Glutamatergic neuron (in vitro differentiated cells): ENCODE measurements at regions not wholly inside any gene's neighbourhood (a gene's known extent, or its start where the extent isn't known, plus 50 kb on each side); places are given as distances from the start of the nearest gene placed in this dataset.

Source experiments
- DNase-seq: peaks from one replicate; pipeline ENCODE4 v3.0.0; 2022
- H3K27ac Mint-ChIP-seq: one replicate; pipeline ENCODE4 v1.8.0; 2020; ENCODE audit warnings: mild to moderate bottlenecking, mixed read lengths, inconsistent platforms; ENCODE audit not compliant: unreplicated experiment
- H3K27me3 Mint-ChIP-seq: one replicate; pipeline ENCODE4 v1.8.0; 2020; ENCODE audit warnings: mild to moderate bottlenecking, moderate library complexity, mixed read lengths, inconsistent platforms; ENCODE audit not compliant: unreplicated experiment
- H3K36me3 Mint-ChIP-seq: one replicate; pipeline ENCODE4 v1.8.0; 2020; ENCODE audit warnings: mild to moderate bottlenecking, mixed read lengths, inconsistent platforms; ENCODE audit not compliant: unreplicated experiment
- H3K4me1 Mint-ChIP-seq: one replicate; pipeline ENCODE4 v1.8.0; 2020; ENCODE audit warnings: mild to moderate bottlenecking, low read depth, mixed read lengths, inconsistent platforms; ENCODE audit not compliant: unreplicated experiment
- H3K4me3 Mint-ChIP-seq: one replicate; pipeline ENCODE4 v1.8.0; 2020; ENCODE audit warnings: mild to moderate bottlenecking, mixed read lengths, inconsistent platforms; ENCODE audit not compliant: unreplicated experiment
- H3K9me3 Mint-ChIP-seq: one replicate; pipeline ENCODE4 v1.8.0; 2020; ENCODE audit warnings: mild to moderate bottlenecking, moderate library complexity, mixed read lengths, inconsistent platforms; ENCODE audit not compliant: unreplicated experiment
- TF ChIP-seq, protein P1 (sequence below): fragments of 200-600 bp; sonication (generic); IDR thresholded peaks from one replicate; pipeline ENCODE4 v1.5.0; 2021; ENCODE audit not compliant: partially characterized antibody, unreplicated experiment

DNA sequence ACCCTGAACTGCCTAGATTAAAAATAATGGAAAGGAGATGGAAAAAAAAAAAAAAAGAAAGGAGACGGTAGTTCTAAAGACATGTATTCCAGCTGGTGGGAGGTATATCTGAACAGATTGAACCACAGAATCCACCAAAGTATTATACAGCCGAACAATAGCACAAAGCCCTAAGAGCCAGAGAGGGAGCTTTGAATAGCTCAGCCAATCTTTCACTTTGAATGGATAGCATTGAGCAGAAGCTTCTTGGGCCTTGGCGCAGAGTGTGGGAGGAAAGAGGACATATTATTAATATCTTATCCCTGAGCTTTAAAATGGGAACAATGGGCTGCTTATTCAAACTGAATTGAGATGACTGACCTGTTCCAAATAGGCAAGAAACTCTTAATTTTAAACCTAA lies 147.8 kb upstream of the PAQR3 start:
- peaks cover 2% of the 10 kb centered on the region for H3K9me3 Mint-ChIP-seq
- no peak overlapping the region for H3K4me3 Mint-ChIP-seq
- no peak overlapping the region for H3K27ac Mint-ChIP-seq
- H3K4me1 Mint-ChIP-seq = peaks cover 5% of the 10 kb centered on the region
- TF ChIP-seq, protein P1, sequence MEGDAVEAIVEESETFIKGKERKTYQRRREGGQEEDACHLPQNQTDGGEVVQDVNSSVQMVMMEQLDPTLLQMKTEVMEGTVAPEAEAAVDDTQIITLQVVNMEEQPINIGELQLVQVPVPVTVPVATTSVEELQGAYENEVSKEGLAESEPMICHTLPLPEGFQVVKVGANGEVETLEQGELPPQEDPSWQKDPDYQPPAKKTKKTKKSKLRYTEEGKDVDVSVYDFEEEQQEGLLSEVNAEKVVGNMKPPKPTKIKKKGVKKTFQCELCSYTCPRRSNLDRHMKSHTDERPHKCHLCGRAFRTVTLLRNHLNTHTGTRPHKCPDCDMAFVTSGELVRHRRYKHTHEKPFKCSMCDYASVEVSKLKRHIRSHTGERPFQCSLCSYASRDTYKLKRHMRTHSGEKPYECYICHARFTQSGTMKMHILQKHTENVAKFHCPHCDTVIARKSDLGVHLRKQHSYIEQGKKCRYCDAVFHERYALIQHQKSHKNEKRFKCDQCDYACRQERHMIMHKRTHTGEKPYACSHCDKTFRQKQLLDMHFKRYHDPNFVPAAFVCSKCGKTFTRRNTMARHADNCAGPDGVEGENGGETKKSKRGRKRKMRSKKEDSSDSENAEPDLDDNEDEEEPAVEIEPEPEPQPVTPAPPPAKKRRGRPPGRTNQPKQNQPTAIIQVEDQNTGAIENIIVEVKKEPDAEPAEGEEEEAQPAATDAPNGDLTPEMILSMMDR = no peak
- peaks cover 7% of the 10 kb centered on the region for H3K36me3 Mint-ChIP-seq
- no peaks in the 10 kb centered on the region for H3K27me3 Mint-ChIP-seq
- no peak for DNase-seq

DNA sequence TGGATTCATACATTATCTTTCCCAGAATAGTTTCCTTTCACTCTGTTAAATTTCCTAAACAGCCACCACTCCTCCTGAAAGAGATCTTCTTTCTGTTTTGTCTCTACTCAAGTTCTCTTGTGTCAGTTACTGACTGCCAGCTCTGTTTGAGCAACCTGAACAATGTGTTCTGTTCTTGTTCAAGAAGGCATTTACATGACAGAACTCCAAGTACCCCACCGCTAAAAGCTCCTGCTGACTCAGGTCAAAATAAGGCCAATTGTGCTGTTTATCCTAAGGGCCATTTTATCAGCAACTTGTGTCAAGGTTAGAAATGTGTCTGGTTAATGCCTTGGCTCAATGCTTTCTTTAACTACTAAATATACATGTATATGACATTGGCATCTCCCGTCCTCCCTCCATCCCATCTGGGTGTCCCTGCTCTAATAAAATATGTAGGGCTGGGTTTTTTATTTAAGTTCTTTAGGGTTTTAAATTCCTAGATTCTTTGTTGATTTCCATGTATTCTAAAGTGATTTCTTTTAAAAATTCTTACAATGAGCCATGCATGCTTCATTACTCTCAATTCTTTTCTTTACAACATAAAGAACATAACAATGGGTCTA lies 144.3 kb upstream of the PAQR3 start:
- H3K4me3 Mint-ChIP-seq = no peak overlapping the region
- peaks cover 10% of the 10 kb centered on the region for H3K36me3 Mint-ChIP-seq
- H3K4me1 Mint-ChIP-seq = peaks cover 5% of the 10 kb centered on the region
- no peak overlapping the region for H3K27ac Mint-ChIP-seq
- no peak for DNase-seq
- no peaks in the 10 kb centered on the region for H3K27me3 Mint-ChIP-seq
- TF ChIP-seq, protein P1 = no peak
- peaks cover 2% of the 10 kb centered on the region for H3K9me3 Mint-ChIP-seq

DNA sequence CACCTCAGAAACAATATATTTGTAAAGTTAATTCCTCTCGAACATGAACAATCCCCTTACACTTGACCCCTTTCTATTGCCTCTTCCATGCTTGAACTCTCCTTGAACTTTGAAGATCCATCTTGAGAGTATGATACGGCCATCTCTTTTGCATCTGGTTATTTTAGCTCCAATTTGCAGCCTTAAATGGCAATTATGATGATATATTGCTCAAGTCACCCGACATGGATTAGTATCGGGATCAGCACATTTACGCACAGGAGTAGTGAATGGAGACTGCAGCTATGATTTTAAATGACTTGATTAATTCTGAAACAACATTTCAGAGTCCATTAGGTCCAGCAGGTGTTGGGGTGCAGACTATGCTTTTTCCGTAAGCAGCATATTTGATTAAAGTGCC lies 143.8 kb upstream of the PAQR3 start:
- no peak overlapping the region for H3K4me3 Mint-ChIP-seq
- TF ChIP-seq, protein P1 = no peak
- H3K36me3 Mint-ChIP-seq = peaks cover 10% of the 10 kb centered on the region
- peaks cover 2% of the 10 kb centered on the region for H3K9me3 Mint-ChIP-seq
- DNase-seq = no peak
- no peak overlapping the region for H3K27ac Mint-ChIP-seq
- no peaks in the 10 kb centered on the region for H3K27me3 Mint-ChIP-seq
- H3K4me1 Mint-ChIP-seq = peaks cover 5% of the 10 kb centered on the region

DNA sequence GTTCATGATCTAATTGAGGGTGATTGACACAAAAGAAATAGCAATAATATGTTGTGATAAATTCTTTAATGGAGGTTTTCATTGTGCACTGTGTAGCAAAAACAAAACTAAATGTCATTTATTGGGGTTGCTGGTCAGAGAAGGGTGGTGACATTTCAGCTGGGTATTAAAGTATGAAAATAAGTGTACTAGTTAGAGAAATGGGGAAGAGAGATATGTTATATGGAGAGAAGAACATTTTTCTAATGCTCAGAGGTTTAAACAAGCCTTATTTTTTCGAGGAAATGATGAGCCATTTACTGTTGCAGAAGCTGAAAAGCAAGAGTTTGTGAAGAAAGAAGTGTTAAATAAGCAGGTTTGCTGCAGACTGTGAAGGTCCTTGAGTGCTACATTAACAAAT lies 142.7 kb upstream of the PAQR3 start:
- Mint-ChIP-seq H3K4me3 (no peak overlapping the region), H3K27ac (no peak overlapping the region), H3K9me3 (peaks cover 2% of the 10 kb centered on the region), H3K4me1 (peaks cover 2% of the 10 kb centered on the region), H3K36me3 (peaks cover 10% of the 10 kb centered on the region), H3K27me3 (no peaks in the 10 kb centered on the region)
- TF ChIP-seq, protein P1 = no peak
- DNase-seq = no peak

DNA sequence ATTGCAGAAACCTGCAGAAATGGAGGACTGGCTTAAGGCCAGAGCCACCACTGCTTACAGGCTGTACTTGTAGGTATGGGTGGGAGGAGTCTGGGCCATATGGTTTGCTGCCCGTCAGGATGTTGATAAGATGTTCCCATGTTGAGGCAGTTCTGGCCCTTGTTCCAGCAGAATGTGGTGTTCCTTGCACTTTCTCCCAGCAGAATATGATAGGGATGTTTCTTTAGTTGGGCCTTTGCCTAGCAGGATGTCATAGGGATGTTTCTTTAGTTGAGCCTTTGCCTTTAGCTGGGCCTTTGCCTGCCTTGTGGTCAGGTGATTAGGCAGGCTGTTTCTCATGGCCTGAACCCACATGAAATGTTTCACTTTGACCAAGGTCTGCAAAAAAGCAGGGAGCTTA lies 139.1 kb upstream of the PAQR3 start:
- peaks cover 26% of the 10 kb centered on the region for H3K36me3 Mint-ChIP-seq
- H3K27ac Mint-ChIP-seq = no peak overlapping the region
- peaks cover 3% of the 10 kb centered on the region for H3K9me3 Mint-ChIP-seq
- H3K4me1 Mint-ChIP-seq = no peaks in the 10 kb centered on the region
- no peak for DNase-seq
- TF ChIP-seq, protein P1 = no peak
- no peaks in the 10 kb centered on the region for H3K27me3 Mint-ChIP-seq
- no peak overlapping the region for H3K4me3 Mint-ChIP-seq
